ENCODE measurements at regions not wholly inside any gene's neighbourhood (a gene's known extent, or its start where the extent isn't known, plus 50 kb on each side); places are given as distances from the start of the nearest gene placed in this dataset.
"Not testable (repeated sequence)": the region's sequence is repeated elsewhere in the genome, so short reads cannot be mapped to it uniquely, and the experiment has no call there.

- DNase-seq (ENCODE audit: extremely low read depth, low read depth) = no peak
Measured at GRCh38 chr15:38115121-38115520, 137.5 kb upstream of the SPRED1 start.

GRCh38 chr15:38117781-38118180 is 134.9 kb upstream of the SPRED1 start:
- DNase-seq (ENCODE audit: extremely low read depth, low read depth) = no peak

GRCh38 chr15:38119865-38120264 is 132.8 kb upstream of the SPRED1 start:
- not testable (repeated sequence) for DNase-seq (ENCODE audit: extremely low read depth, low read depth)

GRCh38 chr15:38127306-38127771 is 125.3 kb upstream of the SPRED1 start:
- no peak for DNase-seq (ENCODE audit: extremely low read depth, low read depth)

- no peak for DNase-seq (ENCODE audit: extremely low read depth, low read depth)
Measured at GRCh38 chr15:38128341-38128781, 124.3 kb upstream of the SPRED1 start.

GRCh38 chr15:38128921-38129320 is 123.7 kb upstream of the SPRED1 start:
- DNase-seq (ENCODE audit: extremely low read depth, low read depth) = no peak

GRCh38 chr15:38129531-38130204 is 123.0 kb upstream of the SPRED1 start:
- DNase-seq (ENCODE audit: extremely low read depth, low read depth) = no peak

- DNase-seq (ENCODE audit: extremely low read depth, low read depth) = no peak
Measured at GRCh38 chr15:38130205-38130567, 122.5 kb upstream of the SPRED1 start.

GRCh38 chr15:38130740-38131498 is 121.7 kb upstream of the SPRED1 start:
- DNase-seq (ENCODE audit: extremely low read depth, low read depth) = no peak

- DNase-seq (ENCODE audit: extremely low read depth, low read depth) = no peak
Measured at GRCh38 chr15:38134252-38134651, 118.4 kb upstream of the SPRED1 start.

GRCh38 chr15:38142195-38142594 is 110.4 kb upstream of the SPRED1 start:
- not testable (repeated sequence) for DNase-seq (ENCODE audit: extremely low read depth, low read depth)

- DNase-seq (ENCODE audit: extremely low read depth, low read depth) = no peak
Measured at GRCh38 chr15:38144921-38145320, 107.7 kb upstream of the SPRED1 start.

GRCh38 chr15:38145651-38146111 is 107.0 kb upstream of the SPRED1 start:
- DNase-seq (ENCODE audit: extremely low read depth, low read depth) = no peak

- no peak for DNase-seq (ENCODE audit: extremely low read depth, low read depth)
Measured at GRCh38 chr15:38147246-38147645, 105.4 kb upstream of the SPRED1 start.

GRCh38 chr15:38148471-38148870 is 104.2 kb upstream of the SPRED1 start:
- no peak for DNase-seq (ENCODE audit: extremely low read depth, low read depth)

- DNase-seq (ENCODE audit: extremely low read depth, low read depth) = no peak
Measured at GRCh38 chr15:38149315-38149714, 103.3 kb upstream of the SPRED1 start.

GRCh38 chr15:38150148-38150547 is 102.5 kb upstream of the SPRED1 start:
- DNase-seq (ENCODE audit: extremely low read depth, low read depth) = no peak

GRCh38 chr15:38150794-38151193 is 101.8 kb upstream of the SPRED1 start:
- DNase-seq (ENCODE audit: extremely low read depth, low read depth) = no peak

GRCh38 chr15:38153781-38154180 is 98.9 kb upstream of the SPRED1 start:
- DNase-seq (ENCODE audit: extremely low read depth, low read depth) = no peak

- no peak for DNase-seq (ENCODE audit: extremely low read depth, low read depth)
Measured at GRCh38 chr15:38154255-38154654, 98.4 kb upstream of the SPRED1 start.

GRCh38 chr15:38154837-38155236 is 97.8 kb upstream of the SPRED1 start:
- no peak for DNase-seq (ENCODE audit: extremely low read depth, low read depth)

- no peak for DNase-seq (ENCODE audit: extremely low read depth, low read depth)
Measured at GRCh38 chr15:38163658-38164057, 89.0 kb upstream of the SPRED1 start.

All from NCI-H460 (cell line).